ENCODE measurements at regions not wholly inside any gene's neighbourhood (a gene's known extent, or its start where the extent isn't known, plus 50 kb on each side); places are given as distances from the start of the nearest gene placed in this dataset.

DNA sequence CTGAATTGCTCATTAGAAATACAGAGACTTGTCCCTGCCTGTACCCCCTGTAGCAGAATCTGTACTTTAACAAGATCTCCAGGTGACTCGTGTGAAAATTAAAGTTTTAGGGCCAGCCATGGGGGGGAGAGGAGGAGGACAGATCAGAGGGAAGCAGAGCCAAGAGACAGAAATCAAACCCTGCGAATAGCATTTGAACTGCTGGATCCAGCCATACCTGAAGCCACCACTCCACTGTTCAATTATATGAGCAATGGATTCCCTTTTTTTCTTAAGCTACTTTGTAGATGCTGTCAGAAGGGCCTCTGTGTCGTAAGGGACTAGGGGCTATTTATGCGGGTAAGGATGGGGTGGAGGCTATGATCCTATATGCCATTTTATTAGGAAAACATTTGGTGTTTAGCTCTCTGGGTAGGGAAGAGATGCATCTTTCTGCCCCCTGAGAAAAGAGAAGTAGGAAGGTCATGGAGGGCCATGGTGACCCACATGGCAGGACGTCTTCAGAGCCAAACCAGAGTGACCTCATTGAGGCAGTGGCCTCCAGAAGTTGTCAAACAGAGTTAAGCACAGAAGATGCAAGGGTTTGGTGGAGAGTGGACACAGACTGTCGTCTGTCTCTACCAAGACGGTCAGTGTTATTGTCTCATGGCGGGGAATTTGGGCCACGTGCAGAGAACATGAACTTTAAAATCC, 203.9 kb downstream of the PHETA1 start:
- no peak overlapping the region for H3K4me3 Mint-ChIP-seq
- H3K4me1 Mint-ChIP-seq (ENCODE audit: low read depth): peaks cover 2% of the 10 kb centered on the region
- no peak overlapping the region for H3K27ac Mint-ChIP-seq
- no peaks in the 10 kb centered on the region for H3K36me3 Mint-ChIP-seq
- no peaks in the 10 kb centered on the region for H3K27me3 Mint-ChIP-seq
- no peaks in the 10 kb centered on the region for H3K9me3 Mint-ChIP-seq (ENCODE audit: low read depth)

DNA sequence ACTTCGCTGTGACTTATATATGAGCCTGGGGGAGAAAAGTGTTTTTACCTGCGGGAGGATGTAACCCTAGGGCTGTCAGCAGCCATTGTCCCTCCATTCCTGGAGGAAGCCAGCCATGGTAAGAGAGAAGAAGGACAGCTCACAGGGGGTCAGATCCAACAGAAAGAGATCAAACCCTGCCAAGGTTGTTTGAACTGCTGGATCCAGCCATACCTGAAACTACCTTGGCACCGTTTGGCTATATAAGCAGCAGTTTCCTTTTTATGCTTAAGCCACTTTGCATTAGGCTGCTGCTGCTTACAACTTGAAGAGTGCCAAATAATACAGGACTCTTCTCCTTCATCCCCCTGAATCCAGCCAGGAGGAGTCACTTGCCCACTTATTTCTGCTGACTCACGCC, 205.5 kb downstream of the PHETA1 start:
- peaks cover 2% of the 10 kb centered on the region for H3K4me1 Mint-ChIP-seq (ENCODE audit: low read depth)
- no peak overlapping the region for H3K27ac Mint-ChIP-seq
- H3K27me3 Mint-ChIP-seq: no peaks in the 10 kb centered on the region
- H3K36me3 Mint-ChIP-seq: no peaks in the 10 kb centered on the region
- no peak overlapping the region for H3K4me3 Mint-ChIP-seq
- no peaks in the 10 kb centered on the region for H3K9me3 Mint-ChIP-seq (ENCODE audit: low read depth)

DNA sequence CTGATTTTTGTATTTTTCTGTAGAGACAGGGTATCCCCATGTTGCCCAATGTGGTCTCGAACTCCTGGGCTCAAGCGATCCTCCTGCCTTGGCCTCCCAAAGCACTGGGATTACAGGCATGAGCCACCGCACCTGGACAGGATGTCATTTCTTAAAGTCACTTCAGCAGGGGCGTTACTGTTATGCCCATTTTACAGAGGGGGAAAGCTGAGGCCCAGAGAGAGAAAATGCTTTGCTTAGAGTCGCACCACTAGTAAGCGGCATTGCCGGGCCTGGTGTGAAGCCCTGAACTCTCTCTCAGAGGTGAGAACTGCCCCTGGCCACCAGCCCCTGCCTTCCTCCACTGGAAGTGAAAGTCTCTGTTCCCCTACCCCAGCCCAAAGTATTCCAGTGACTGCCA, 207.0 kb downstream of the PHETA1 start:
- Mint-ChIP-seq H3K9me3 (ENCODE audit: low read depth) (no peaks in the 10 kb centered on the region), H3K4me3 (no peak overlapping the region), H3K36me3 (no peaks in the 10 kb centered on the region), H3K4me1 (ENCODE audit: low read depth) (no peaks in the 10 kb centered on the region), H3K27ac (no peak overlapping the region), H3K27me3 (no peaks in the 10 kb centered on the region)

DNA sequence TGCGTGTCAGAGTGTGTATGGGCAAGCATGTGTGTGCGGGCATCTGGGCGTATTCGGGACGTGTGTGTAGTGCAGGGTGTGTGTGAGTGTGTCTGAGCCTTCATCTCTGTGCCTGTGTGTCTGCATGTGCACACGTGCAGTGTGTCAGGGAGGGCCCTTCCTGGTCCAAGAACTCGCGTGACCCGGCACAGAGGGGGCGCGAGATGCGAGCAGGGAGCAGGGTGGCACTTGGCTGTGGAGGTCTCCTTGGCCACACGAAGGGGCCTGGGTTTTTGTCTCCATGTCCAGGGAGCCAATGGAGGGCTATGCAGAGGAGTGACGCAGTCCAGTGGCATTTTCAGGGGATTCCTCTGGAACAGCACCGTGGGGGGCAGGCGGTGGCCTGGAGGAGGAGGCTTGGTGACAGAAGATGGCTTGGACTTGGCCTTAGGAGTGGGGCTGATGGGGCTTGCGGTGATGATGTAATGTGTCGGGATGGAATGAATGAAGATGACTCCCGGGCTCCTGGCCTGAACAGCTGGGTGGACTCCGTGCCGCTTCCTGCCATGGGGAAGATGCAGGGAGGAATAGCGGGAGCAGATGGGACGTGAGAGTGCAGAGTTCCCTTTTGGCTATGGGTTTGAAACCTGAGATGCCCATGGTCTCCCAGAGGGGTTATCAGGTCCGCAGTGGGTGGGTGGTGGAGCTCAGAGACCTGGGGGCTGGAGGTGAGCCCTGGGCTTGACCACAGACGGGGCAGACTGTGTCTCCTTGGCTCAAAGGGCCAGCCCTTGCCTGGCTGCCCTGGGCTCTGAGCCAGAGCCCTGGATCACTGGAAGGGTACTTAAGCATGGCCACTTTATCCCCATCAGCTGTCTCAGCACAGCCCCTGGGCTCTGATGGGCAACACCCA, 208.3 kb downstream of the PHETA1 start:
- Mint-ChIP-seq H3K4me1 (ENCODE audit: low read depth) (no peaks in the 10 kb centered on the region), H3K4me3 (no peak overlapping the region), H3K27ac (no peak overlapping the region), H3K9me3 (ENCODE audit: low read depth) (no peaks in the 10 kb centered on the region), H3K36me3 (no peaks in the 10 kb centered on the region), H3K27me3 (peaks cover 2% of the 10 kb centered on the region)

DNA sequence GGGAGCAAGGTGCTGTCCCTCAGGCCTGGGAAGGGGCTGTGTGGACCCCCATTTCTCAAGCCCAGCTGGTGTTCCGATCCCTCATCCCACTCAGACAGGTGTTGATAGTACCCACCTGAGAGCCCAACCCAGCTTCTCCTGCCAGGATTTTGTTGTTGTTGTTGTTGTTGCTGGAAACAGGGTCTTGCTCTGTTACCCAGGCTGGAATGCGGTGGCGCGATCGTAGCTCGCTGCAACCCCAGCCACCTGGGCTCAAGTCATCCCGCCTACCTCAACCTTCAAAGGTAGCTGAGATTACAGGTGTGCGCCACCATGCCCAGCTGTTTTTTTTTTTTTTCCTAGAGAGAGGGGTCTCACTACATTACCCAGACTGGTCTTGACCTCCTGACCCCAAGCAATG, 209.9 kb downstream of the PHETA1 start:
- Mint-ChIP-seq H3K9me3 (ENCODE audit: low read depth) (no peaks in the 10 kb centered on the region), H3K4me1 (ENCODE audit: low read depth) (no peaks in the 10 kb centered on the region), H3K27ac (no peak overlapping the region), H3K4me3 (no peak overlapping the region), H3K27me3 (peaks cover 2% of the 10 kb centered on the region), H3K36me3 (no peaks in the 10 kb centered on the region)

DNA sequence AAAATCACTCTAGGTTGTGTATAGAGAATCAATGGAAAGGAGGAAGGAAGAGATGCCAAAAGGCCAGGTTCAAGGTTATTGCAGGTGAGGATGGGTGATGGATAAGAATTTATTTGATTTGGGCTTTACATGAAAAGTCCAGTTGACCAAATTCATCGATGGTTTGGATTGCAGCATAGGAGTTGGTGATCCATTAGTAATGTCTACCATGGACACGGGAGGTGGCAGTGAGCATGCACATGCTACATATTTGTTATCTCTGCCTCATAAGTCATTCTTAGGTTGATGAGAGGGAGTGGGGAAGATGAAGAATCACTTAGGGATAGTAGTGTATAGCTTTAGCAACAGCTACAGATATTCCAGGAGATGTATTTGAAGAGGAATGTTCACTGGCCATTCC, 211.4 kb downstream of the PHETA1 start:
- Mint-ChIP-seq H3K27ac (no peak overlapping the region), H3K4me3 (no peak overlapping the region), H3K9me3 (ENCODE audit: low read depth) (no peaks in the 10 kb centered on the region), H3K4me1 (ENCODE audit: low read depth) (no peaks in the 10 kb centered on the region), H3K36me3 (no peaks in the 10 kb centered on the region), H3K27me3 (peaks cover 2% of the 10 kb centered on the region)

DNA sequence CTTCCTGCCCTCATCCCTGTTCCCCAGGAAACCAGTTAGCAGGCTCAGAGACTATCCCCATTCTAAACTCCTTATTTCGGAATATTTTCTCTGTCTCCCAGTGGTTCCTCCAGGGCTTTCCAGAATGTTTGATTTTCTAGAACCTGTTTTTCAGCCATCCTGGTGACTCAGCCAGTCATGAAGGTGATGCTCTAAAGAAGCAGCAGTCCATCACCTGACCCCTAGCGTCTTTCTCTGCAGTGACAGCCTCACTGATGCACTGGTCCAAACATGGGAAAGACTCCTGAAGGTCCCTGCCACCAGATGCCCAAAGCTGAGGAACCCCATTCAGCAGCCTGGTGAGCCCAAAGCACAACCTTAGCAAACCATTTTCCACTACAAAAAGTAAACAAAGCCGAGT, 212.6 kb downstream of the PHETA1 start:
- H3K4me1 Mint-ChIP-seq (ENCODE audit: low read depth): no peaks in the 10 kb centered on the region
- H3K9me3 Mint-ChIP-seq (ENCODE audit: low read depth): no peaks in the 10 kb centered on the region
- no peak overlapping the region for H3K27ac Mint-ChIP-seq
- H3K27me3 Mint-ChIP-seq: peaks cover 2% of the 10 kb centered on the region
- H3K36me3 Mint-ChIP-seq: no peaks in the 10 kb centered on the region
- H3K4me3 Mint-ChIP-seq: no peak overlapping the region

DNA sequence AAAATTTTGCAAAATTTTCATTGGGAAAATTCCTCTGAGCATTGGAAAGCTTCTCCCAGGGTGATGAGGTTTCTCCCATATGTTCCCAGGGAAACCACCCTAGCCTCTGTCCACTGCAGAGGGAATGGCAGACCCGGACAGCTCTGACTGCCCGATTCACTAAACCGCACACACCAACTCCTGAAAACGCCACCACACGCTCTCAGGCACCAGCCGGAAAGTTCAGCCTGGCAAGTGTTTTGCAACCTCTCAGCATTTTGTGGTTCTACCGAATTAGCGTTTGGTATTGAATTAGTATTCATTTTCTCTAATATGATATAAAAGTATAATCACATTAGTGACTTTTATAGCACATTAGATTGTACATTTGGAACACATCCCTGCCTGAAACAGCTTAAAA, 213.4 kb downstream of the PHETA1 start:
- no peak overlapping the region for H3K4me3 Mint-ChIP-seq
- H3K27me3 Mint-ChIP-seq: peaks cover 2% of the 10 kb centered on the region
- H3K9me3 Mint-ChIP-seq (ENCODE audit: low read depth): no peaks in the 10 kb centered on the region
- no peaks in the 10 kb centered on the region for H3K36me3 Mint-ChIP-seq
- H3K27ac Mint-ChIP-seq: no peak overlapping the region
- H3K4me1 Mint-ChIP-seq (ENCODE audit: low read depth): no peaks in the 10 kb centered on the region

DNA sequence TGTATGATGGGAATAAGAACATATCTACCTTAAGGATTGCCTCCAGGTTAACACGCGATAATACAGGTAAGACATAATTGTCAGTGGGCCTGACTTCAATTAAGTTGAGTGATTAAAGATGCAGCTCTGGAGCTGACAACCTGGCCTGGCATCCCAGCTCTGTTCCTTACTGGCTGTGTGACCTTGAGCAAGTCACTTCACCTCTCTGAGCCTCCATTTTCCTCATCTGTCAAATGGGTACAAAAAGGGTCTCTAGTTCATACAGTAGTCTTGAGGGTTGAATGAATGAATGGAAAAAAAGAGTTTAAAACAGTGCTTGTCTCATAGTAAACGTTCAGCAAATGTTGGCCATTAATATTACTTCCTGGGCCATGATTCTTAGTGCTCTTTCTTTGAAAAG, 213.9 kb downstream of the PHETA1 start:
- H3K9me3 Mint-ChIP-seq (ENCODE audit: low read depth): no peaks in the 10 kb centered on the region
- peaks cover 2% of the 10 kb centered on the region for H3K27me3 Mint-ChIP-seq
- no peak overlapping the region for H3K4me3 Mint-ChIP-seq

DNA sequence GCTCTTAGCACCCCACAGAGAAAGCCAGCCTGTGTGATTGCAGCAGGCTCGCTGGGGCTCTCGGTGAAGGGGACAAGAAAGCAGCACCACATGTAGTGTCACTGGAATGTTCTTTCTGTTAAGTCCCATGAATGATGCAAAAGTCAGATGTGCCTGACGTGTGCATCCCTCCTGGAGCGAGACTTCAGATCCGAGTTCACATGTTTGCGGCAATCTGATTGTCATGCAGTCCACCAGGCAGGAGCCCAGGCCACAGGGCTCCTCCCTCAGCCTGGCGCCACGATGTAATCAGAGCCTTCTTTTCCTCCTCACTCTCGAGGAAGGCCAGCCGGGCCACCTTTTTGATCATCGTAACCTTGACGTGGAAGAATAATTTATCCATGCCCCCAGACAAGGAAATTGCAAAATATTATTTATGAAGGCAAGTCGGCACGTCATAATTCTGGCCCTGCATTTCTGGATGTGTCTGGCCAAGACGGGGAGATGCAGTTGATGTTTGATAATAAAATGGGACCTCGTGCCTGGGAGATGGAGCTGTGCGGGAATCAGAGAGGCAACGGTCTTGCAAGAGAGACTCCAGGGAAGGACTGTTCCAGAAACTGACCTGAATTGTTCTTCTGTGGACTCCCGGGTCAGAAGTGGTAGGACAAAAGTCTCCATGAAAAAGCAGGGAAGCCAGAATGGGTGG, 214.6 kb downstream of the PHETA1 start:
- Mint-ChIP-seq H3K36me3 (no peaks in the 10 kb centered on the region), H3K27ac (no peak overlapping the region), H3K4me1 (ENCODE audit: low read depth) (no peaks in the 10 kb centered on the region), H3K27me3 (peaks cover 2% of the 10 kb centered on the region), H3K9me3 (ENCODE audit: low read depth) (no peaks in the 10 kb centered on the region), H3K4me3 (no peak overlapping the region)

More for the DNA sequence above, 213.9 kb downstream of the PHETA1 start:
- Mint-ChIP-seq H3K4me1 (ENCODE audit: low read depth) (no peaks in the 10 kb centered on the region), H3K27ac (no peak overlapping the region), H3K36me3 (no peaks in the 10 kb centered on the region)

DNA sequence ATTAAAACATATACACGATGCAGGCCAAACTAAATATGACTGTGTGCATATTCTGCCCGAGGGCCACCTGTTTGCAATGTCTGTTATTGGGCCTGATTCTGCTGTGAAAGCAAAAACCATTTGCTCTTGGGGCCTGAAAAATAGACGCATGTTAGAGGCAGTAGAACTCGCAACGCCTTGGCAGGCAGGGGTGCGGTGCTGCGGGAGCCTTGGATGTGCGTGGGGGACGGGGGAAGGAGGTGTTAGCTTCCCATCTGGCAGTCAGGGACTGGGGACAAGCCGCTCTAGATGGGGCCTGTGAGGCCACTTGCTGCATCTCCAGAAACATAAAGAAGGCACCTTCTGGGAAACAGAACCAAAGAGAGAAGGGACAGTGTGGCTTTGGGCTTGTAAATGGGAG, 216.3 kb downstream of the PHETA1 start:
- H3K27ac Mint-ChIP-seq: no peak overlapping the region
- H3K4me3 Mint-ChIP-seq: no peak overlapping the region
- H3K9me3 Mint-ChIP-seq (ENCODE audit: low read depth): peaks cover 4% of the 10 kb centered on the region
- H3K27me3 Mint-ChIP-seq: peaks cover 2% of the 10 kb centered on the region
- no peaks in the 10 kb centered on the region for H3K4me1 Mint-ChIP-seq (ENCODE audit: low read depth)
- peaks cover 2% of the 10 kb centered on the region for H3K36me3 Mint-ChIP-seq

DNA sequence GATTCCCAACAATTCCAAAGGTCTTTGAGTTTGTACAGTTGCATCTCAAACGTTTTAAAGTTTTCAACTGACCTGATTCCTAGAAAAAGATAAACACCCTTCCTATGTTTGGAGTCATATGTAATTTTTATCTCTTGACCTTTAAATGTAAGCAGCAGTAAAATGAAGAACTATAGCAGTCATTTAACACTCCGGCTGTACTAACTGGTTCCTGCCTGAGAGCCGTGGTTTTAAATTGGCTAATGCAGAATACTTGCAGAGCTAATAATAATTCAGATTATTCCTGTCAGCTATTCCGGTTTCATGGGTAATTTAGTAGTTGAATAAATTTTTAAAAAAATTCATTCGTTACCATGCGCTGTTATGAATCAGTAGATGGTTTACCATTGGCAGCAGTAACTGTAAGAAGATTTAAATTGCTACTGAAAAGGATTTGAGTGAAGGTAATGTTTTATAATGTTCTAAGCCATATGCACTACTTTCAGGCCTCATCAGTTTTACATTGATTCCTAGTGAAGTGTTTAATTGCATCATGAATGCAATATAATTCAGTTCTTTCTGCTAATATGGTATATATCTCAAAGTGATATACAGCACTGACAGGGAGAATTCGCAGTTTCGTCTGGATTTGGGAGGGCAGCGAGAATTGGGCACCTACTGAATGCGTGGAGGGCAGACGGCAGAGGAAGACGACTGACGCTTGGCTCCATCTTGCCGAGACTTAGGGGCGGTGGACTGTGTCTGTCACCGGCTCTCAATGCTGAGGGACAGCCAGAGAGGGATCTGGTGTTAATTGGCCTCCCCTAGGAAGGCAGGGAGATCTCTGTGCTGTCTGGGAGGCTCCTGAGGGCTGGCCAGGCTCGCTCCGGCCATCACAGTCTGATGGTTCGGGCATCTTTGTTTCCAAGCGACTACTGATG, 217.7 kb downstream of the PHETA1 start:
- H3K27me3 Mint-ChIP-seq: peaks cover 1% of the 10 kb centered on the region
- H3K4me1 Mint-ChIP-seq (ENCODE audit: low read depth): no peaks in the 10 kb centered on the region
- H3K27ac Mint-ChIP-seq: no peak overlapping the region
- peaks cover 2% of the 10 kb centered on the region for H3K36me3 Mint-ChIP-seq
- H3K4me3 Mint-ChIP-seq: no peak overlapping the region
- peaks cover 4% of the 10 kb centered on the region for H3K9me3 Mint-ChIP-seq (ENCODE audit: low read depth)

DNA sequence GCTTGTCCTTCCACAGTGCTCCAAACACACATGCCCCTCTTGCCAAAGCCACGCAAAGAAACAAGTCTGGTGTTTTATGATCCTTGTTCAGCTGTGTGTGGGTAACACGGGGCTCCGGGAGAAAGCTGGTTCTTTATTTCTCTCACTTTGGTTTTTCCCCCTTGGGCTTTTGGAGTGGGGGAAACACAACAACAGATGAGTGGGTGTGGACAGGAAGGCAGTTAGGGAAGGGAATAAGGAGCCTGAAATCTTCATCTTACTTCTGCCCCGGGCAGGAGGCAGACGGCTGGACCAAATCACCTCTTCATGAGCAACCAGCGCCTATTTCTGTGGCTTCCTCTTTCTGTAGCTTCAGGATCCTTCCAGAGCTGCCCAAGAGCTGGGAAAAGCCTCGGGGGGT, 218.5 kb downstream of the PHETA1 start:
- Mint-ChIP-seq H3K9me3 (ENCODE audit: low read depth) (peaks cover 4% of the 10 kb centered on the region), H3K4me1 (ENCODE audit: low read depth) (no peaks in the 10 kb centered on the region), H3K36me3 (peaks cover 2% of the 10 kb centered on the region), H3K27ac (no peak overlapping the region), H3K27me3 (no peaks in the 10 kb centered on the region), H3K4me3 (no peak overlapping the region)

DNA sequence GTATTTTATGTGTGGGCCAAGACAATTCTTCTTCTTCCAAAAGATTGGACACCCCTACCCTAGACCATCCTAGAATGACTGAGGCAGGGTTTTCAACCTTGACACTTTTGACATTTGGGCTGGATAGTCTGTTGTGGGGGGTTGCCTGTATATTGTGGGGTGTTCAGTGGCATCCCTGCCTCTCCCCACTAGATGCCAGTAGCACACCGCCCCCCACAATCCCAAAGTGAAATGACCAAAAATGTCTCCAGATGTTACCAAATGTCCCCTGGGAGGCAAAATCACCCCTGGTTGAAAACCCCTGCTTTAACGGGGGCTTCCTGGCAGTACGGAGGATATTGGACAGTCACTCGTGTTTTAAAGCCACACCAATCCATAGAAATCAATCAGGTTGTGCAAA, 219.6 kb downstream of the PHETA1 start:
- H3K4me3 Mint-ChIP-seq: no peak overlapping the region
- peaks cover 4% of the 10 kb centered on the region for H3K9me3 Mint-ChIP-seq (ENCODE audit: low read depth)
- H3K4me1 Mint-ChIP-seq (ENCODE audit: low read depth): no peaks in the 10 kb centered on the region
- no peak overlapping the region for H3K27ac Mint-ChIP-seq
- no peaks in the 10 kb centered on the region for H3K27me3 Mint-ChIP-seq
- peaks cover 2% of the 10 kb centered on the region for H3K36me3 Mint-ChIP-seq

Measured in activated naive CD8-positive, alpha-beta T cell (primary cell).